ENCODE measurements at regions not wholly inside any gene's neighbourhood (a gene's known extent, or its start where the extent isn't known, plus 50 kb on each side); places are given as distances from the start of the nearest gene placed in this dataset.

DNA sequence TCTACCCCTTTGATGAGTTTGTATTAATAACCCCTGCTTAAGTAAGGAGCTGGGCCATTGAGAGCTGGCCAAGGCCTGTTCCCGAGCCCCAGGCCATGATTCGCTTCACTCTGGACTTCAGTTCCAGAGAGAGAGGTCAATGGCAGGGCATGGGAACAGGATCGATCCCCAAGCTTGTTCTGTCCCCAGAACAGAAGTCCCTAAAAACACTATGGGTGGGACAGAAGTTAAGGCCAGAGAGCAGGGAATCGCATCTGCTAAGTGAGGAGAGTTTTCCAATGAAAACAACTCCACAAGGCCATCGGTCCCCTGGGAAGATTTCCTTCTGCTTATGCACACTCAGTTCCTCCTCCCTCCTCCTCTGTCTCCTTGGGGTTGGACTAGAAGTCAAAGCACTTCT, 159.6 kb downstream of the LSM5 start:
- TF ChIP-seq, protein P1, sequence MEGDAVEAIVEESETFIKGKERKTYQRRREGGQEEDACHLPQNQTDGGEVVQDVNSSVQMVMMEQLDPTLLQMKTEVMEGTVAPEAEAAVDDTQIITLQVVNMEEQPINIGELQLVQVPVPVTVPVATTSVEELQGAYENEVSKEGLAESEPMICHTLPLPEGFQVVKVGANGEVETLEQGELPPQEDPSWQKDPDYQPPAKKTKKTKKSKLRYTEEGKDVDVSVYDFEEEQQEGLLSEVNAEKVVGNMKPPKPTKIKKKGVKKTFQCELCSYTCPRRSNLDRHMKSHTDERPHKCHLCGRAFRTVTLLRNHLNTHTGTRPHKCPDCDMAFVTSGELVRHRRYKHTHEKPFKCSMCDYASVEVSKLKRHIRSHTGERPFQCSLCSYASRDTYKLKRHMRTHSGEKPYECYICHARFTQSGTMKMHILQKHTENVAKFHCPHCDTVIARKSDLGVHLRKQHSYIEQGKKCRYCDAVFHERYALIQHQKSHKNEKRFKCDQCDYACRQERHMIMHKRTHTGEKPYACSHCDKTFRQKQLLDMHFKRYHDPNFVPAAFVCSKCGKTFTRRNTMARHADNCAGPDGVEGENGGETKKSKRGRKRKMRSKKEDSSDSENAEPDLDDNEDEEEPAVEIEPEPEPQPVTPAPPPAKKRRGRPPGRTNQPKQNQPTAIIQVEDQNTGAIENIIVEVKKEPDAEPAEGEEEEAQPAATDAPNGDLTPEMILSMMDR (conservative IDR thresholded peaks at IDR 0.05; ENCODE audit: low read depth, low read length), result no peak
- no peak for TF ChIP-seq EZH2 (IDR thresholded peaks at IDR 0.05; ENCODE audit: low read length, unreplicated experiment)

Measured in PC-3 (cell line).